HG03558 (cell line): ENCODE measurements at regions not wholly inside any gene's neighbourhood (a gene's known extent, or its start where the extent isn't known, plus 50 kb on each side); places are given as distances from the start of the nearest gene placed in this dataset.
"Not testable (repeated sequence)": the region's sequence is repeated elsewhere in the genome, so short reads cannot be mapped to it uniquely, and the experiment has no call there.

Experiments
- ATAC-seq: cut with Tn5 transposase; IDR thresholded peaks from one replicate; pipeline ENCODE4 v1.9.1; 2021; ENCODE audit warnings: moderate number of reproducible peaks; ENCODE audit not compliant: unreplicated experiment; ENCODE audit errors: extremely low read depth

- no peak for ATAC-seq
Measured at GRCh38 chr3:118526758-118527513, 507.7 kb downstream of the IGSF11 start.

GRCh38 chr3:118527514-118528044, 507.1 kb downstream of the IGSF11 start:
- ATAC-seq: no peak

- ATAC-seq: no peak
Measured at GRCh38 chr3:118529554-118529953, 505.1 kb downstream of the IGSF11 start.

GRCh38 chr3:118530350-118530922, 504.2 kb downstream of the IGSF11 start:
- ATAC-seq: no peak

GRCh38 chr3:118530927-118531356, 503.7 kb downstream of the IGSF11 start:
- ATAC-seq: not testable (repeated sequence)

- ATAC-seq: no peak
Measured at GRCh38 chr3:118531816-118532215, 502.8 kb downstream of the IGSF11 start.

- ATAC-seq: no peak
Measured at GRCh38 chr3:118533676-118534075, 501.0 kb downstream of the IGSF11 start.

GRCh38 chr3:118534519-118534918, 500.1 kb downstream of the IGSF11 start:
- ATAC-seq: no peak

- no peak for ATAC-seq
Measured at GRCh38 chr3:118536764-118537163, 497.9 kb downstream of the IGSF11 start.

- no peak for ATAC-seq
Measured at GRCh38 chr3:118537454-118537853, 497.2 kb downstream of the IGSF11 start.

GRCh38 chr3:118538187-118538586, 496.5 kb downstream of the IGSF11 start:
- ATAC-seq: no peak

- not testable (repeated sequence) for ATAC-seq
Measured at GRCh38 chr3:118539820-118540447, 494.7 kb downstream of the IGSF11 start.

- ATAC-seq: not testable (repeated sequence)
Measured at GRCh38 chr3:118540448-118540821, 494.2 kb downstream of the IGSF11 start.

- no peak for ATAC-seq
Measured at GRCh38 chr3:118540826-118541225, 493.8 kb downstream of the IGSF11 start.

- ATAC-seq: no peak
Measured at GRCh38 chr3:118541796-118542195, 492.9 kb downstream of the IGSF11 start.

- ATAC-seq: no peak
Measured at GRCh38 chr3:118543832-118544231, 490.8 kb downstream of the IGSF11 start.

GRCh38 chr3:118544458-118544857, 490.2 kb downstream of the IGSF11 start:
- no peak for ATAC-seq

- no peak for ATAC-seq
Measured at GRCh38 chr3:118548434-118548833, 486.2 kb downstream of the IGSF11 start.

- ATAC-seq: no peak
Measured at GRCh38 chr3:118550122-118550521, 484.5 kb downstream of the IGSF11 start.

GRCh38 chr3:118550556-118550955, 484.1 kb downstream of the IGSF11 start:
- ATAC-seq: no peak

- ATAC-seq: no peak
Measured at GRCh38 chr3:118554148-118554838, 480.4 kb downstream of the IGSF11 start.
